OCI-LY7 (cell line): ENCODE measurements at regions not wholly inside any gene's neighbourhood (a gene's known extent, or its start where the extent isn't known, plus 50 kb on each side); places are given as distances from the start of the nearest gene placed in this dataset.

ENCODE experiments used
- BruUV-seq: library from RNA; stranded (reverse); fragments of 400-500 nt; replicated peaks from 2 replicates; lab custom pipeline; 2021; lab: Mats Ljungman, UMichigan
- CTCF ChIA-PET: fragments of 300-600 bp; sonication (Branson Sonifier 250); formaldehyde crosslinking; loops from one replicate; lab custom pipeline; 2022; ENCODE audit warnings: antibody characterized with exemption; ENCODE audit not compliant: unreplicated experiment; lab: Charles Lee
- POLR2A ChIA-PET: fragments of 300-600 bp; sonication (Branson Sonifier 250); formaldehyde crosslinking; loops from one replicate; lab custom pipeline; 2022; ENCODE audit warnings: antibody characterized with exemption; lab: Charles Lee
- DNase-seq: peaks from one replicate; pipeline ENCODE4 v3.0.0-alpha.2; 2015; ENCODE audit warnings: low spot score
- H2AFZ ChIP-seq: fragments of 200-600 bp; sonication (generic), shearing (Covaris generic); 2 replicates; pipeline ENCODE4 v1.6.1; 2014; ENCODE audit warnings: mild to moderate bottlenecking, antibody characterized with exemption, low read length, moderate library complexity
- H3K27ac ChIP-seq: fragments of 200-600 bp; sonication (generic); 2 replicates; pipeline ENCODE4 v1.5.1; 2014; ENCODE audit warnings: mixed run types, low read depth, mild to moderate bottlenecking, moderate library complexity, low read length, inconsistent platforms; ENCODE audit not compliant: poor library complexity, severe bottlenecking
- H3K36me3 ChIP-seq: fragments of 200-600 bp; sonication (generic); 2 replicates; pipeline ENCODE4 v1.6.1; 2014; ENCODE audit warnings: mild to moderate bottlenecking, antibody characterized with exemption, low read length, moderate library complexity, mixed read lengths; ENCODE audit not compliant: insufficient read depth
- H3K4me1 ChIP-seq: fragments of 200-600 bp; sonication (generic); 2 replicates; pipeline ENCODE4 v1.5.1; 2014; ENCODE audit warnings: mild to moderate bottlenecking, low read length; ENCODE audit not compliant: insufficient read depth, poor library complexity, severe bottlenecking
- H3K4me2 ChIP-seq: fragments of 200-600 bp; sonication (generic); 2 replicates; pipeline ENCODE4 v1.6.1; 2014; ENCODE audit warnings: mild to moderate bottlenecking, low read length
- H3K4me3 ChIP-seq: fragments of 200-600 bp; sonication (generic); 2 replicates; pipeline ENCODE4 v1.5.1; 2014; ENCODE audit warnings: mild to moderate bottlenecking, low read depth, low read length; ENCODE audit not compliant: poor library complexity, severe bottlenecking
- H3K79me2 ChIP-seq: fragments of 200-600 bp; sonication (generic); 2 replicates; pipeline ENCODE4 v1.6.1; 2016; ENCODE audit warnings: low read depth, mild to moderate bottlenecking, low read length, moderate library complexity, mixed read lengths; ENCODE audit not compliant: insufficient read depth
- H3K9me2 ChIP-seq: fragments of 200-600 bp; sonication (generic); 2 replicates; pipeline ENCODE4 v1.6.1; 2016; ENCODE audit warnings: mild to moderate bottlenecking, low read length, mixed read lengths; ENCODE audit not compliant: insufficient read depth
- H3K9me3 ChIP-seq: fragments of 200-600 bp; sonication (generic); 2 replicates; pipeline ENCODE4 v1.6.1; 2014; ENCODE audit warnings: mild to moderate bottlenecking, mixed run types, low read length, mixed read lengths
- H4K20me1 ChIP-seq: fragments of 200-600 bp; sonication (generic); 2 replicates; pipeline ENCODE4 v1.6.1; 2014; ENCODE audit warnings: mild to moderate bottlenecking, antibody characterized with exemption, low read length, moderate library complexity, mixed read lengths; ENCODE audit not compliant: insufficient read depth
- EZH2phosphoT487 ChIP-seq: fragments of 200-600 bp; sonication (generic); IDR thresholded peaks from 2 replicates; pipeline ENCODE4 v1.6.1; 2018; ENCODE audit warnings: low read depth, borderline replicate concordance, mild to moderate bottlenecking, mixed run types, antibody characterized with exemption, low read length, moderate library complexity, mixed read lengths
- intact Hi-C: fragments of 100-400 bp; cut with micrococcal nuclease; formaldehyde crosslinking; loops from one replicate; pipeline ENCODE4 v1.10.0; 2022; ENCODE audit not compliant: unreplicated experiment
- TF ChIP-seq, protein P1 (sequence below): fragments of 200-600 bp; sonication (generic); conservative IDR thresholded peaks from 2 replicates; pipeline ENCODE4 v1.5.1; 2014; ENCODE audit warnings: mild to moderate bottlenecking, antibody characterized with exemption, low read length, moderate library complexity, mixed read lengths

DNA sequence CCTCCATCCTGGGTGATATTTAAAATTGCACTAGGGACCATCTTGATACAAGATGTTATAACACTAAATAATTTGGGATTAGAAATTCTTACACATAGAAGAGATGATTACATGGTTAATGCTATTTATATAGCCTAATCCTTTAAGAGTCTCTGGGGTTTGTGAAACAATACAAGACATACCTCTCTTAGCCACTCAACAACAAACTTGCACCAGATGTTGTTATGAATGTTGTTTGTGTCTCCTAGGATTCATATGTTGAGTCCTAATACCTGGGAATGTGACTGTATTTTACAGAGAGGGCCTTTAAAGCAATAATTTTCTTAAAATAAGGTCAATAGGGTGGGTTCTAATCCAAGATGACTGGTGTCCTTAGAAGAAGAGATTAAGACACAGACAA lies 678.3 kb downstream of the NYAP2 start:
- POLR2A ChIA-PET, result no interaction called here
- Histone ChIP-seq H3K79me2 (no peaks in the 10 kb centered on the region), H3K4me3 (no peak overlapping the region), H3K27ac (no peak overlapping the region), H3K9me2 (no peaks in the 10 kb centered on the region), H4K20me1 (no peaks in the 10 kb centered on the region), H3K4me1 (no peaks in the 10 kb centered on the region), H2AFZ (no peak overlapping the region), H3K36me3 (no peaks in the 10 kb centered on the region), H3K9me3 (no peaks in the 10 kb centered on the region), H3K4me2 (no peak overlapping the region)
- TF ChIP-seq EZH2phosphoT487, result no peak
- intact Hi-C loops, result no loop called here
- CTCF ChIA-PET, result no interaction called here
- BruUV-seq, result no TSS peak
- DNase-seq, result no peak

GRCh38 chr2:226077031-226077430 lies 677.5 kb downstream of the NYAP2 start:
- Histone ChIP-seq H3K79me2 (no peaks in the 10 kb centered on the region), H3K9me3 (no peaks in the 10 kb centered on the region), H3K9me2 (no peaks in the 10 kb centered on the region), H2AFZ (no peak overlapping the region), H3K4me3 (no peak overlapping the region), H4K20me1 (no peaks in the 10 kb centered on the region), H3K4me1 (no peaks in the 10 kb centered on the region), H3K27ac (no peak overlapping the region), H3K4me2 (no peak overlapping the region), H3K36me3 (no peaks in the 10 kb centered on the region)
- intact Hi-C loops, result no loop called here
- CTCF ChIA-PET, result no interaction called here
- no peak for DNase-seq
- POLR2A ChIA-PET, result no interaction called here
- TF ChIP-seq EZH2phosphoT487, result no peak
- TF ChIP-seq, protein P1, sequence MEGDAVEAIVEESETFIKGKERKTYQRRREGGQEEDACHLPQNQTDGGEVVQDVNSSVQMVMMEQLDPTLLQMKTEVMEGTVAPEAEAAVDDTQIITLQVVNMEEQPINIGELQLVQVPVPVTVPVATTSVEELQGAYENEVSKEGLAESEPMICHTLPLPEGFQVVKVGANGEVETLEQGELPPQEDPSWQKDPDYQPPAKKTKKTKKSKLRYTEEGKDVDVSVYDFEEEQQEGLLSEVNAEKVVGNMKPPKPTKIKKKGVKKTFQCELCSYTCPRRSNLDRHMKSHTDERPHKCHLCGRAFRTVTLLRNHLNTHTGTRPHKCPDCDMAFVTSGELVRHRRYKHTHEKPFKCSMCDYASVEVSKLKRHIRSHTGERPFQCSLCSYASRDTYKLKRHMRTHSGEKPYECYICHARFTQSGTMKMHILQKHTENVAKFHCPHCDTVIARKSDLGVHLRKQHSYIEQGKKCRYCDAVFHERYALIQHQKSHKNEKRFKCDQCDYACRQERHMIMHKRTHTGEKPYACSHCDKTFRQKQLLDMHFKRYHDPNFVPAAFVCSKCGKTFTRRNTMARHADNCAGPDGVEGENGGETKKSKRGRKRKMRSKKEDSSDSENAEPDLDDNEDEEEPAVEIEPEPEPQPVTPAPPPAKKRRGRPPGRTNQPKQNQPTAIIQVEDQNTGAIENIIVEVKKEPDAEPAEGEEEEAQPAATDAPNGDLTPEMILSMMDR, result no peak
- no TSS peak for BruUV-seq

GRCh38 chr2:226076529-226076928 lies 677.0 kb downstream of the NYAP2 start:
- Histone ChIP-seq H3K4me3 (no peak overlapping the region), H3K4me2 (no peak overlapping the region), H3K9me3 (no peaks in the 10 kb centered on the region), H3K9me2 (no peaks in the 10 kb centered on the region), H4K20me1 (no peaks in the 10 kb centered on the region), H2AFZ (no peak overlapping the region), H3K79me2 (no peaks in the 10 kb centered on the region), H3K4me1 (no peaks in the 10 kb centered on the region), H3K27ac (no peak overlapping the region), H3K36me3 (no peaks in the 10 kb centered on the region)
- BruUV-seq, result no TSS peak
- intact Hi-C loops, result no loop called here
- TF ChIP-seq, protein P1, result no peak
- TF ChIP-seq EZH2phosphoT487, result no peak
- ChIA-PET POLR2A (no interaction called here), CTCF (no interaction called here)
- no peak for DNase-seq
